PFSK-1 (cell line): ENCODE measurements at regions not wholly inside any gene's neighbourhood (a gene's known extent, or its start where the extent isn't known, plus 50 kb on each side); places are given as distances from the start of the nearest gene placed in this dataset.

ENCODE experiments used
- POLR2AphosphoS5 ChIP-seq: IDR thresholded peaks from 2 replicates; pipeline ENCODE4 v1.6.1; 2012; ENCODE audit warnings: low read depth, mild to moderate bottlenecking, control low read depth, low read length, moderate library complexity
- SIN3A ChIP-seq: IDR thresholded peaks from 2 replicates; pipeline ENCODE4 v1.6.1; 2012; ENCODE audit warnings: mild to moderate bottlenecking, low read length, moderate library complexity, borderline replicate concordance; ENCODE audit not compliant: insufficient read depth
- TAF1 ChIP-seq: IDR thresholded peaks from 2 replicates; pipeline ENCODE4 v1.6.1; 2012; ENCODE audit warnings: low read length, control low read depth, borderline replicate concordance; ENCODE audit not compliant: insufficient read depth

GRCh38 chr7:22586786-22587140, 86.8 kb upstream of the STEAP1B start:
- TF ChIP-seq POLR2AphosphoS5 (no peak), TAF1 (no peak), SIN3A (no peak)
